Transverse colon (tissue), 3 donors: ENCODE measurements at regions not wholly inside any gene's neighbourhood (a gene's known extent, or its start where the extent isn't known, plus 50 kb on each side); places are given as distances from the start of the nearest gene placed in this dataset.

Experiments used
- POLR2A ChIP-seq: fragments of 450-650 bp; IDR thresholded peaks from one replicate; pipeline ENCODE4 v1.6.1; 2016; ENCODE audit warnings: antibody characterized with exemption, mild to moderate bottlenecking, moderate library complexity
- TF ChIP-seq, protein P1 (sequence below), 5 experiments: fragments of 200-600 bp in 3 of 5; fragments of 450-650 bp in 2 of 5; sonication (generic) in 3 of 5; IDR thresholded peaks; 1 replicate in 2 of 5; 2 replicates in 3 of 5; pipeline ENCODE4 v1.5.1; 2016 to 2017; ENCODE audit warnings: antibody characterized with exemption in 5 of 5, inconsistent platforms in 3 of 5, mild to moderate bottlenecking in 2 of 5, moderate library complexity in 1 of 5

- TF ChIP-seq, protein P1, sequence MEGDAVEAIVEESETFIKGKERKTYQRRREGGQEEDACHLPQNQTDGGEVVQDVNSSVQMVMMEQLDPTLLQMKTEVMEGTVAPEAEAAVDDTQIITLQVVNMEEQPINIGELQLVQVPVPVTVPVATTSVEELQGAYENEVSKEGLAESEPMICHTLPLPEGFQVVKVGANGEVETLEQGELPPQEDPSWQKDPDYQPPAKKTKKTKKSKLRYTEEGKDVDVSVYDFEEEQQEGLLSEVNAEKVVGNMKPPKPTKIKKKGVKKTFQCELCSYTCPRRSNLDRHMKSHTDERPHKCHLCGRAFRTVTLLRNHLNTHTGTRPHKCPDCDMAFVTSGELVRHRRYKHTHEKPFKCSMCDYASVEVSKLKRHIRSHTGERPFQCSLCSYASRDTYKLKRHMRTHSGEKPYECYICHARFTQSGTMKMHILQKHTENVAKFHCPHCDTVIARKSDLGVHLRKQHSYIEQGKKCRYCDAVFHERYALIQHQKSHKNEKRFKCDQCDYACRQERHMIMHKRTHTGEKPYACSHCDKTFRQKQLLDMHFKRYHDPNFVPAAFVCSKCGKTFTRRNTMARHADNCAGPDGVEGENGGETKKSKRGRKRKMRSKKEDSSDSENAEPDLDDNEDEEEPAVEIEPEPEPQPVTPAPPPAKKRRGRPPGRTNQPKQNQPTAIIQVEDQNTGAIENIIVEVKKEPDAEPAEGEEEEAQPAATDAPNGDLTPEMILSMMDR (IDR thresholded peaks at IDR 0.05) = no peak
- no peak for TF ChIP-seq POLR2A
These were observed 156.9 kb upstream of the RPRM start for GRCh38 chr2:153635494-153635893.
